ENCODE measurements at regions not wholly inside any gene's neighbourhood (a gene's known extent, or its start where the extent isn't known, plus 50 kb on each side); places are given as distances from the start of the nearest gene placed in this dataset.

GRCh38 chr12:30845676-30846075 lies 80.9 kb upstream of the TSPAN11 start:
- ChIA-PET POLR2A (ENCODE audit: unreplicated experiment) (no interaction called here), CTCF (interaction anchor here (0.6 to 2.5 kb wide), 2 partner anchors 332 to 426 kb away, joined by 4 to 12 read pairs; no protein-coding TSS in a partner anchor)
- BruUV-seq (replicated peaks) = no TSS peak
- Histone ChIP-seq H3K4me1 (replicated peaks; ENCODE audit: insufficient read depth) (no peaks in the 10 kb centered on the region), H3K4me2 (no peak overlapping the region), H3K4me3 (no peak overlapping the region), H3K9me2 (ENCODE audit: insufficient read depth) (no peaks in the 10 kb centered on the region), H3K27ac (no peak overlapping the region), H3K9me3 (ENCODE audit: insufficient read depth, low read depth) (no peaks in the 10 kb centered on the region), H3K79me2 (ENCODE audit: low read depth) (no peaks in the 10 kb centered on the region), H4K20me1 (ENCODE audit: insufficient read depth) (no peaks in the 10 kb centered on the region), H3F3A (ENCODE audit: insufficient read depth, low read depth) (no peaks in the 10 kb centered on the region), H3K36me3 (ENCODE audit: low read depth) (no peaks in the 10 kb centered on the region), H2AFZ (no peak overlapping the region), H3K27me3 (ENCODE audit: insufficient read depth, low read depth) (no peaks in the 10 kb centered on the region)
- no peak for DNase-seq
- intact Hi-C loops (cut with micrococcal nuclease; ENCODE audit: unreplicated experiment) = loop anchor here (2.0 kb wide), 1 partner anchor 1327 kb away; no protein-coding TSS in a partner anchor
- TF ChIP-seq EZH2 (IDR thresholded peaks at IDR 0.05; ENCODE audit: low read depth) = no peak
- TF ChIP-seq CTCF (conservative IDR thresholded peaks at IDR 0.05) = no peak

DNA sequence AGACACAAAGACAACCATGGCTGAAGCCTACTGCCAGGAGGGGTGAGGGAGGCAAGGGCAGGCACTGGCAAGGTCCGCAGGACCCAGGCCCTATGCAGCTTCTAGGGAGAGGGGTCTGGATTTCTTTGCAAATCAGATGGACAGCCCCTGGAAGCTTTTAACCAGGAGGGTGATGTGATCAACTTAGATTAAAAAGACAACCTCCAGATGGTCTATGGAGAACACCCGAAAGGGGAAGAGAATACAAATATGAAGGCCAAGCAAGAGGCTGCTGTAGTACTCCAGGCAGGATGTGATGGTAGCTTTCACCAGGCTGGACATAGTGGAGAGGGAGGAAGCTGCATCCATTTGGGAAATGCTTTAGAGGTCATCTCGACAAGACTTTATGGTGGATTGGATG lies 83.3 kb upstream of the TSPAN11 start:
- Histone ChIP-seq H3K4me3 (no peak overlapping the region), H3K9me2 (ENCODE audit: insufficient read depth) (no peaks in the 10 kb centered on the region), H4K20me1 (ENCODE audit: insufficient read depth) (no peaks in the 10 kb centered on the region), H3K27me3 (ENCODE audit: insufficient read depth, low read depth) (no peaks in the 10 kb centered on the region), H3K4me1 (replicated peaks; ENCODE audit: insufficient read depth) (no peaks in the 10 kb centered on the region), H2AFZ (no peak overlapping the region), H3K9me3 (ENCODE audit: insufficient read depth, low read depth) (no peaks in the 10 kb centered on the region; the same call in 1 of the 2 replicates), H3K27ac (no peak overlapping the region), H3F3A (ENCODE audit: insufficient read depth, low read depth) (no peaks in the 10 kb centered on the region), H3K79me2 (ENCODE audit: low read depth) (no peaks in the 10 kb centered on the region), H3K36me3 (ENCODE audit: low read depth) (no peaks in the 10 kb centered on the region), H3K4me2 (no peak overlapping the region)
- ChIA-PET POLR2A (ENCODE audit: unreplicated experiment) (no interaction called here), CTCF (no interaction called here)
- intact Hi-C loops (cut with micrococcal nuclease; ENCODE audit: unreplicated experiment) = no loop called here
- BruUV-seq (replicated peaks) = no TSS peak
- DNase-seq = no peak
- TF ChIP-seq CTCF (conservative IDR thresholded peaks at IDR 0.05) (no peak), EZH2 (IDR thresholded peaks at IDR 0.05; ENCODE audit: low read depth) (no peak)

DNA sequence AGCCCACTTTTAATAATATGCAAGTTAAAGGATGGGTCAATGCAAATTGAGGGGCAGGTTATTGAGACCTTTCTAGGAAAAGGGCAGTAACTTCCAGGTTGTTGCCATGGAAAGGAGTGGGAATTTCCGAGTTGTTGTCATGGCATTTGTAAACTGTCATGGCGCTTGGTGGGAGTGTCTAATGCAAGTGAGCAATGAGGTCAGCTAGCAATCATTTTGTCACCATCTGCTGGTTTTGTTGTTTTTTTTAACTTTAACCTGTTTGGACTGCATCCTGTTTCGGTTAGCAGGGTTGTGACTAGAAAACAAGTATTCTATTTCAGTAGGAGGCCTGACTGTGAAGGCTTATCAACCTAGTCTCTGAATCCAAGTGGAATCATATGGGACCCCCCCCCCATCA lies 85.8 kb upstream of the TSPAN11 start:
- Histone ChIP-seq H3K27ac (no peak overlapping the region), H3K79me2 (ENCODE audit: low read depth) (no peaks in the 10 kb centered on the region), H4K20me1 (ENCODE audit: insufficient read depth) (no peaks in the 10 kb centered on the region), H3K27me3 (ENCODE audit: insufficient read depth, low read depth) (no peaks in the 10 kb centered on the region), H3K4me1 (replicated peaks; ENCODE audit: insufficient read depth) (no peaks in the 10 kb centered on the region), H3K4me3 (no peak overlapping the region), H3F3A (ENCODE audit: insufficient read depth, low read depth) (no peaks in the 10 kb centered on the region), H3K9me2 (ENCODE audit: insufficient read depth) (no peaks in the 10 kb centered on the region), H3K9me3 (ENCODE audit: insufficient read depth, low read depth) (peaks cover 7% of the 10 kb centered on the region; the same call in 1 of the 2 replicates), H3K36me3 (ENCODE audit: low read depth) (no peaks in the 10 kb centered on the region), H2AFZ (no peak overlapping the region), H3K4me2 (no peak overlapping the region)
- ChIA-PET POLR2A (ENCODE audit: unreplicated experiment) (no interaction called here), CTCF (no interaction called here)
- no TSS peak for BruUV-seq (replicated peaks)
- intact Hi-C loops (cut with micrococcal nuclease; ENCODE audit: unreplicated experiment) = no loop called here
- TF ChIP-seq EZH2 (IDR thresholded peaks at IDR 0.05; ENCODE audit: low read depth) = no peak
- no peak for TF ChIP-seq CTCF (conservative IDR thresholded peaks at IDR 0.05)
- no peak for DNase-seq

Data from PC-9 (cell line).